Gastrocnemius medialis (tissue), 4 donors: ENCODE measurements at regions not wholly inside any gene's neighbourhood (a gene's known extent, or its start where the extent isn't known, plus 50 kb on each side); places are given as distances from the start of the nearest gene placed in this dataset.

Experiments used
- POLR2A ChIP-seq, 2 donors: fragments of 450-650 bp; IDR thresholded peaks; one replicate each; pipeline ENCODE4 v1.6.1; 2017; ENCODE audit warnings: antibody characterized with exemption in 2 of 2, mild to moderate bottlenecking in 2 of 2, moderate library complexity in 2 of 2
- TF ChIP-seq, protein P1 (sequence below), 5 experiments: fragments of 450-650 bp in 3 of 5; fragments of 200-600 bp in 2 of 5; sonication (generic) in 2 of 5; IDR thresholded peaks in 4 of 5; conservative IDR thresholded peaks in 1 of 5; 1 replicate in 4 of 5; 2 replicates in 1 of 5; pipeline ENCODE4 v1.5.1; 2016 to 2019; ENCODE audit warnings: antibody characterized with exemption in 5 of 5, mild to moderate bottlenecking in 3 of 5, moderate library complexity in 3 of 5

- TF ChIP-seq, protein P1, sequence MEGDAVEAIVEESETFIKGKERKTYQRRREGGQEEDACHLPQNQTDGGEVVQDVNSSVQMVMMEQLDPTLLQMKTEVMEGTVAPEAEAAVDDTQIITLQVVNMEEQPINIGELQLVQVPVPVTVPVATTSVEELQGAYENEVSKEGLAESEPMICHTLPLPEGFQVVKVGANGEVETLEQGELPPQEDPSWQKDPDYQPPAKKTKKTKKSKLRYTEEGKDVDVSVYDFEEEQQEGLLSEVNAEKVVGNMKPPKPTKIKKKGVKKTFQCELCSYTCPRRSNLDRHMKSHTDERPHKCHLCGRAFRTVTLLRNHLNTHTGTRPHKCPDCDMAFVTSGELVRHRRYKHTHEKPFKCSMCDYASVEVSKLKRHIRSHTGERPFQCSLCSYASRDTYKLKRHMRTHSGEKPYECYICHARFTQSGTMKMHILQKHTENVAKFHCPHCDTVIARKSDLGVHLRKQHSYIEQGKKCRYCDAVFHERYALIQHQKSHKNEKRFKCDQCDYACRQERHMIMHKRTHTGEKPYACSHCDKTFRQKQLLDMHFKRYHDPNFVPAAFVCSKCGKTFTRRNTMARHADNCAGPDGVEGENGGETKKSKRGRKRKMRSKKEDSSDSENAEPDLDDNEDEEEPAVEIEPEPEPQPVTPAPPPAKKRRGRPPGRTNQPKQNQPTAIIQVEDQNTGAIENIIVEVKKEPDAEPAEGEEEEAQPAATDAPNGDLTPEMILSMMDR (IDR thresholded peaks at IDR 0.05 in 4 of 5, conservative IDR thresholded peaks at IDR 0.05 in 1 of 5): no peak
- no peak for TF ChIP-seq POLR2A (IDR thresholded peaks at IDR 0.05)
These were observed 311.5 kb downstream of the PPP1R2C start for GRCh38 chrX:42466332-42467046.
